GM23338 (cell line): ENCODE measurements at regions not wholly inside any gene's neighbourhood (a gene's known extent, or its start where the extent isn't known, plus 50 kb on each side); places are given as distances from the start of the nearest gene placed in this dataset.

Experiments
- ATAC-seq: fragments of 200-7000 bp; cut with Tn5 transposase; 3 replicates; pipeline ENCODE4 v1.9.1; 2020
- DNase-seq: peaks from one replicate; pipeline ENCODE4 v3.0.0-alpha.2; 2015; ENCODE audit warnings: low spot score
- H2AFZ ChIP-seq: fragments of 200-600 bp; sonication (generic); 2 replicates; pipeline ENCODE4 v1.8.0; 2016; ENCODE audit warnings: antibody characterized with exemption, mild to moderate bottlenecking, moderate library complexity
- H3F3A ChIP-seq: fragments of 200-600 bp; sonication (generic); replicated peaks from 2 replicates; pipeline ENCODE4 v1.8.0; 2017; ENCODE audit warnings: antibody characterized with exemption, mixed run types, low read depth
- H3K27ac ChIP-seq: fragments of 200-600 bp; sonication (generic); 2 replicates; pipeline ENCODE4 v1.6.1; 2016; ENCODE audit warnings: low read depth
- H3K27me3 ChIP-seq: fragments of 200-600 bp; sonication (generic); 2 replicates; pipeline ENCODE4 v1.8.0; 2016; ENCODE audit warnings: mild to moderate bottlenecking, mixed run types, moderate library complexity; ENCODE audit not compliant: insufficient read depth
- H3K36me3 ChIP-seq: fragments of 200-600 bp; sonication (generic); 2 replicates; pipeline ENCODE4 v1.8.0; 2016; ENCODE audit warnings: mild to moderate bottlenecking; ENCODE audit not compliant: insufficient read depth
- H3K4me1 ChIP-seq: fragments of 200-600 bp; sonication (generic); 2 replicates; pipeline ENCODE4 v1.8.0; 2016; ENCODE audit warnings: mild to moderate bottlenecking, moderate library complexity; ENCODE audit not compliant: insufficient read depth
- H3K4me2 ChIP-seq: fragments of 200-600 bp; sonication (generic); 2 replicates; pipeline ENCODE4 v1.7.1; 2017; ENCODE audit warnings: mixed run types
- H3K4me3 ChIP-seq: fragments of 200-600 bp; sonication (generic); 2 replicates; pipeline ENCODE4 v1.6.1; 2016; ENCODE audit warnings: mixed run types
- H3K79me2 ChIP-seq: fragments of 200-600 bp; sonication (generic); replicated peaks from 2 replicates; pipeline ENCODE4 v1.8.0; 2017; ENCODE audit warnings: mild to moderate bottlenecking; ENCODE audit not compliant: insufficient read depth
- H3K9me2 ChIP-seq: fragments of 200-600 bp; sonication (generic); 2 replicates; pipeline ENCODE4 v1.8.0; 2017; ENCODE audit not compliant: insufficient read depth
- H4K20me1 ChIP-seq: fragments of 200-600 bp; sonication (generic); replicated peaks from 2 replicates; pipeline ENCODE4 v1.8.0; 2017; ENCODE audit warnings: mild to moderate bottlenecking; ENCODE audit not compliant: insufficient read depth
- H3K27ac Mint-ChIP-seq: 2 replicates; pipeline ENCODE4 v1.8.0; 2020; ENCODE audit warnings: inconsistent platforms, mild to moderate bottlenecking, moderate library complexity, mixed read lengths
- H3K27me3 Mint-ChIP-seq: 3 replicates; pipeline ENCODE4 v1.8.0; 2022; ENCODE audit warnings: low read depth, mild to moderate bottlenecking, moderate library complexity, mixed read lengths, inconsistent platforms; ENCODE audit not compliant: insufficient read depth, poor library complexity
- H3K36me3 Mint-ChIP-seq: 3 replicates; pipeline ENCODE4 v1.8.0; 2021; ENCODE audit warnings: low read depth, mild to moderate bottlenecking, inconsistent platforms, moderate library complexity, mixed read lengths
- H3K4me1 Mint-ChIP-seq: 3 replicates; pipeline ENCODE4 v1.8.0; 2020; ENCODE audit warnings: mild to moderate bottlenecking, inconsistent platforms, mixed read lengths
- H3K4me3 Mint-ChIP-seq: 3 replicates; pipeline ENCODE4 v1.8.0; 2021; ENCODE audit warnings: moderate library complexity, mild to moderate bottlenecking, inconsistent platforms, mixed read lengths
- H3K9me3 Mint-ChIP-seq: 3 replicates; pipeline ENCODE4 v1.8.0; 2020; ENCODE audit warnings: moderate library complexity, mild to moderate bottlenecking, inconsistent platforms, mixed read lengths
- ZNF114 ChIP-seq: fragments of 250-450 bp; sonication (Bioruptor Pico); IDR thresholded peaks from 2 replicates; pipeline ENCODE4 v1.5.0; 2020; ENCODE audit warnings: mild to moderate bottlenecking, moderate library complexity
- TF ChIP-seq, protein P1 (sequence below): fragments of 250-450 bp; sonication (Bioruptor Pico); IDR thresholded peaks from 2 replicates; pipeline ENCODE4 v1.5.0; 2020; ENCODE audit warnings: mild to moderate bottlenecking, moderate library complexity
- TF ChIP-seq, protein P2 (sequence below), 2 experiments: fragments of 200-600 bp in 1 of 2; sonication (generic) in 1 of 2; conservative IDR thresholded peaks; 2 replicates each; pipeline versions ENCODE4 v1.5.1 to v1.6.1; 2016 to 2017; ENCODE audit warnings: antibody characterized with exemption in 2 of 2, low read depth in 2 of 2, mild to moderate bottlenecking in 2 of 2, moderate library complexity in 1 of 2
- TF ChIP-seq, protein P3 (sequence below): IDR thresholded peaks from 2 replicates; pipeline ENCODE4 v1.6.1; 2016; ENCODE audit warnings: antibody characterized with exemption

- no peaks in the 10 kb centered on the region for H3K36me3 ChIP-seq
- no peaks in the 10 kb centered on the region for H3K9me3 Mint-ChIP-seq
- no peak overlapping the region for H3K4me3 Mint-ChIP-seq
These were observed 555.3 kb downstream of the SLC6A15 start for GRCh38 chr12:84357314-84357713.

More at GRCh38 chr12:84357314-84357713, 555.3 kb downstream of the SLC6A15 start:
- ATAC-seq = no peak
- H3K9me2 ChIP-seq = no peaks in the 10 kb centered on the region
- no peaks in the 10 kb centered on the region for H4K20me1 ChIP-seq
- H3K4me2 ChIP-seq = no peak overlapping the region
- H3K27me3 ChIP-seq = no peaks in the 10 kb centered on the region
- H3K4me3 ChIP-seq = no peak overlapping the region
- TF ChIP-seq, protein P1, sequence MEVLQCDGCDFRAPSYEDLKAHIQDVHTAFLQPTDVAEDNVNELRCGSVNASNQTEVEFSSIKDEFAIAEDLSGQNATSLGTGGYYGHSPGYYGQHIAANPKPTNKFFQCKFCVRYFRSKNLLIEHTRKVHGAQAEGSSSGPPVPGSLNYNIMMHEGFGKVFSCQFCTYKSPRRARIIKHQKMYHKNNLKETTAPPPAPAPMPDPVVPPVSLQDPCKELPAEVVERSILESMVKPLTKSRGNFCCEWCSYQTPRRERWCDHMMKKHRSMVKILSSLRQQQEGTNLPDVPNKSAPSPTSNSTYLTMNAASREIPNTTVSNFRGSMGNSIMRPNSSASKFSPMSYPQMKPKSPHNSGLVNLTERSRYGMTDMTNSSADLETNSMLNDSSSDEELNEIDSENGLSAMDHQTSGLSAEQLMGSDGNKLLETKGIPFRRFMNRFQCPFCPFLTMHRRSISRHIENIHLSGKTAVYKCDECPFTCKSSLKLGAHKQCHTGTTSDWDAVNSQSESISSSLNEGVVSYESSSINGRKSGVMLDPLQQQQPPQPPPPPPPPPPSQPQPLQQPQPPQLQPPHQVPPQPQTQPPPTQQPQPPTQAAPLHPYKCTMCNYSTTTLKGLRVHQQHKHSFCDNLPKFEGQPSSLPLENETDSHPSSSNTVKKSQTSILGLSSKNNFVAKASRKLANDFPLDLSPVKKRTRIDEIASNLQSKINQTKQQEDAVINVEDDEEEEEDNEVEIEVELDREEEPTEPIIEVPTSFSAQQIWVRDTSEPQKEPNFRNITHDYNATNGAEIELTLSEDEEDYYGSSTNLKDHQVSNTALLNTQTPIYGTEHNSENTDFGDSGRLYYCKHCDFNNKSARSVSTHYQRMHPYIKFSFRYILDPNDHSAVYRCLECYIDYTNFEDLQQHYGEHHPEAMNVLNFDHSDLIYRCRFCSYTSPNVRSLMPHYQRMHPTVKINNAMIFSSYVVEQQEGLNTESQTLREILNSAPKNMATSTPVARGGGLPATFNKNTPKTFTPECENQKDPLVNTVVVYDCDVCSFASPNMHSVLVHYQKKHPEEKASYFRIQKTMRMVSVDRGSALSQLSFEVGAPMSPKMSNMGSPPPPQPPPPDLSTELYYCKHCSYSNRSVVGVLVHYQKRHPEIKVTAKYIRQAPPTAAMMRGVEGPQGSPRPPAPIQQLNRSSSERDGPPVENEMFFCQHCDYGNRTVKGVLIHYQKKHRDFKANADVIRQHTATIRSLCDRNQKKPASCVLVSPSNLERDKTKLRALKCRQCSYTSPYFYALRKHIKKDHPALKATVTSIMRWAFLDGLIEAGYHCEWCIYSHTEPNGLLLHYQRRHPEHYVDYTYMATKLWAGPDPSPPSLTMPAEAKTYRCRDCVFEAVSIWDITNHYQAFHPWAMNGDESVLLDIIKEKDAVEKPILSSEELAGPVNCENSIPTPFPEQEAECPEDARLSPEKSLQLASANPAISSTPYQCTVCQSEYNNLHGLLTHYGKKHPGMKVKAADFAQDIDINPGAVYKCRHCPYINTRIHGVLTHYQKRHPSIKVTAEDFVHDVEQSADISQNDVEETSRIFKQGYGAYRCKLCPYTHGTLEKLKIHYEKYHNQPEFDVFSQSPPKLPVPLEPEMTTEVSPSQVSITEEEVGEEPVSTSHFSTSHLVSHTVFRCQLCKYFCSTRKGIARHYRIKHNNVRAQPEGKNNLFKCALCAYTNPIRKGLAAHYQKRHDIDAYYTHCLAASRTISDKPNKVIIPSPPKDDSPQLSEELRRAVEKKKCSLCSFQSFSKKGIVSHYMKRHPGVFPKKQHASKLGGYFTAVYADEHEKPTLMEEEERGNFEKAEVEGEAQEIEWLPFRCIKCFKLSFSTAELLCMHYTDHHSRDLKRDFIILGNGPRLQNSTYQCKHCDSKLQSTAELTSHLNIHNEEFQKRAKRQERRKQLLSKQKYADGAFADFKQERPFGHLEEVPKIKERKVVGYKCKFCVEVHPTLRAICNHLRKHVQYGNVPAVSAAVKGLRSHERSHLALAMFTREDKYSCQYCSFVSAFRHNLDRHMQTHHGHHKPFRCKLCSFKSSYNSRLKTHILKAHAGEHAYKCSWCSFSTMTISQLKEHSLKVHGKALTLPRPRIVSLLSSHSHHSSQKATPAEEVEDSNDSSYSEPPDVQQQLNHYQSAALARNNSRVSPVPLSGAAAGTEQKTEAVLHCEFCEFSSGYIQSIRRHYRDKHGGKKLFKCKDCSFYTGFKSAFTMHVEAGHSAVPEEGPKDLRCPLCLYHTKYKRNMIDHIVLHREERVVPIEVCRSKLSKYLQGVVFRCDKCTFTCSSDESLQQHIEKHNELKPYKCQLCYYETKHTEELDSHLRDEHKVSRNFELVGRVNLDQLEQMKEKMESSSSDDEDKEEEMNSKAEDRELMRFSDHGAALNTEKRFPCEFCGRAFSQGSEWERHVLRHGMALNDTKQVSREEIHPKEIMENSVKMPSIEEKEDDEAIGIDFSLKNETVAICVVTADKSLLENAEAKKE (CRISPR knock-in tag) = no peak
- no peak for TF ChIP-seq ZNF114 (CRISPR knock-in tag)
- TF ChIP-seq, protein P2, sequence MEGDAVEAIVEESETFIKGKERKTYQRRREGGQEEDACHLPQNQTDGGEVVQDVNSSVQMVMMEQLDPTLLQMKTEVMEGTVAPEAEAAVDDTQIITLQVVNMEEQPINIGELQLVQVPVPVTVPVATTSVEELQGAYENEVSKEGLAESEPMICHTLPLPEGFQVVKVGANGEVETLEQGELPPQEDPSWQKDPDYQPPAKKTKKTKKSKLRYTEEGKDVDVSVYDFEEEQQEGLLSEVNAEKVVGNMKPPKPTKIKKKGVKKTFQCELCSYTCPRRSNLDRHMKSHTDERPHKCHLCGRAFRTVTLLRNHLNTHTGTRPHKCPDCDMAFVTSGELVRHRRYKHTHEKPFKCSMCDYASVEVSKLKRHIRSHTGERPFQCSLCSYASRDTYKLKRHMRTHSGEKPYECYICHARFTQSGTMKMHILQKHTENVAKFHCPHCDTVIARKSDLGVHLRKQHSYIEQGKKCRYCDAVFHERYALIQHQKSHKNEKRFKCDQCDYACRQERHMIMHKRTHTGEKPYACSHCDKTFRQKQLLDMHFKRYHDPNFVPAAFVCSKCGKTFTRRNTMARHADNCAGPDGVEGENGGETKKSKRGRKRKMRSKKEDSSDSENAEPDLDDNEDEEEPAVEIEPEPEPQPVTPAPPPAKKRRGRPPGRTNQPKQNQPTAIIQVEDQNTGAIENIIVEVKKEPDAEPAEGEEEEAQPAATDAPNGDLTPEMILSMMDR (conservative IDR thresholded peaks at IDR 0.05; ENCODE audit: low read depth in 2 of 2) = no peak
- TF ChIP-seq, protein P3, sequence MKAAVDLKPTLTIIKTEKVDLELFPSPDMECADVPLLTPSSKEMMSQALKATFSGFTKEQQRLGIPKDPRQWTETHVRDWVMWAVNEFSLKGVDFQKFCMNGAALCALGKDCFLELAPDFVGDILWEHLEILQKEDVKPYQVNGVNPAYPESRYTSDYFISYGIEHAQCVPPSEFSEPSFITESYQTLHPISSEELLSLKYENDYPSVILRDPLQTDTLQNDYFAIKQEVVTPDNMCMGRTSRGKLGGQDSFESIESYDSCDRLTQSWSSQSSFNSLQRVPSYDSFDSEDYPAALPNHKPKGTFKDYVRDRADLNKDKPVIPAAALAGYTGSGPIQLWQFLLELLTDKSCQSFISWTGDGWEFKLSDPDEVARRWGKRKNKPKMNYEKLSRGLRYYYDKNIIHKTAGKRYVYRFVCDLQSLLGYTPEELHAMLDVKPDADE = no peak
- no peaks in the 10 kb centered on the region for H3K79me2 ChIP-seq
- no peak overlapping the region for H2AFZ ChIP-seq
- no peaks in the 10 kb centered on the region for H3F3A ChIP-seq
- Mint-ChIP-seq H3K36me3 (no peaks in the 10 kb centered on the region; the same call in 2 of the 3 replicates), H3K4me1 (no peaks in the 10 kb centered on the region), H3K27ac (no peak overlapping the region), H3K27me3 (no peaks in the 10 kb centered on the region)
- no peaks in the 10 kb centered on the region for H3K4me1 ChIP-seq
- H3K27ac ChIP-seq = no peak overlapping the region
- DNase-seq = no peak
